SK-N-SH (cell line): ENCODE measurements at regions not wholly inside any gene's neighbourhood (a gene's known extent, or its start where the extent isn't known, plus 50 kb on each side); places are given as distances from the start of the nearest gene placed in this dataset.

Experiments used
- POLR2AphosphoS5 ChIP-seq: IDR thresholded peaks from 2 replicates; pipeline ENCODE4 v1.6.1; 2012; ENCODE audit warnings: low read depth, low read length
- TAF1 ChIP-seq: IDR thresholded peaks from 2 replicates; pipeline ENCODE4 v1.6.1; 2012; ENCODE audit warnings: low read depth, mild to moderate bottlenecking, low read length, moderate library complexity, borderline replicate concordance
- YY1 ChIP-seq: IDR thresholded peaks from 2 replicates; pipeline ENCODE4 v1.4.0; 2012; ENCODE audit warnings: low read depth, mild to moderate bottlenecking
- TF ChIP-seq, protein P1 (sequence below): IDR thresholded peaks from 2 replicates; pipeline ENCODE4 v1.6.1; 2012; ENCODE audit warnings: mild to moderate bottlenecking, low read depth, low read length, moderate library complexity
- TF ChIP-seq, protein P2 (sequence below): IDR thresholded peaks from 2 replicates; pipeline ENCODE4 v1.4.0; 2012; ENCODE audit warnings: low read depth, borderline replicate concordance
- TF ChIP-seq, protein P3 (sequence below): fragments of 200-600 bp; sonication (generic); IDR thresholded peaks from 2 replicates; pipeline ENCODE4 v1.6.1; 2017; ENCODE audit warnings: antibody characterized with exemption, mild to moderate bottlenecking, moderate library complexity
- TF ChIP-seq, protein P4 (sequence below): IDR thresholded peaks from 2 replicates; pipeline ENCODE4; 2012

DNA sequence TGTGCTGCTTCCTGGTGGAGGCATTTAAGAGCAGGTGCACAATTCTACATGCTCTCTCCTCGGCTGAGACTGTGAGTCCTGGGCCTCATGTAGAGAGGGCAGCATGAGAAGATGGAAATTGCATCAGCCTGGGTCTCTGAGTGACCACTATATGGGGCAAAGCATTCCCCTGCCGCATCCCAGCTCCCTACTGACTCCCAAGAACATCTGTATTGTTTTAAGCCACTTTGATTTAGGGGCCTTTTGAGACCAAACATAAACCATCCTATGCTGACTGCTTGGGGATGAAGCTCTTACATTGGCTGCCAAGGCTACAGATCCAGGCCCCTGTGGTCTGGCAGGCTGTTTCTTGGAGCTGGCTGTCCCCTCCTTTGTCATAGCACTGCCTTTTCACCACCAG is 101.3 kb upstream of the TBX20 start:
- TF ChIP-seq TAF1 (no peak), YY1 (no peak), POLR2AphosphoS5 (no peak)
- TF ChIP-seq, protein P1, sequence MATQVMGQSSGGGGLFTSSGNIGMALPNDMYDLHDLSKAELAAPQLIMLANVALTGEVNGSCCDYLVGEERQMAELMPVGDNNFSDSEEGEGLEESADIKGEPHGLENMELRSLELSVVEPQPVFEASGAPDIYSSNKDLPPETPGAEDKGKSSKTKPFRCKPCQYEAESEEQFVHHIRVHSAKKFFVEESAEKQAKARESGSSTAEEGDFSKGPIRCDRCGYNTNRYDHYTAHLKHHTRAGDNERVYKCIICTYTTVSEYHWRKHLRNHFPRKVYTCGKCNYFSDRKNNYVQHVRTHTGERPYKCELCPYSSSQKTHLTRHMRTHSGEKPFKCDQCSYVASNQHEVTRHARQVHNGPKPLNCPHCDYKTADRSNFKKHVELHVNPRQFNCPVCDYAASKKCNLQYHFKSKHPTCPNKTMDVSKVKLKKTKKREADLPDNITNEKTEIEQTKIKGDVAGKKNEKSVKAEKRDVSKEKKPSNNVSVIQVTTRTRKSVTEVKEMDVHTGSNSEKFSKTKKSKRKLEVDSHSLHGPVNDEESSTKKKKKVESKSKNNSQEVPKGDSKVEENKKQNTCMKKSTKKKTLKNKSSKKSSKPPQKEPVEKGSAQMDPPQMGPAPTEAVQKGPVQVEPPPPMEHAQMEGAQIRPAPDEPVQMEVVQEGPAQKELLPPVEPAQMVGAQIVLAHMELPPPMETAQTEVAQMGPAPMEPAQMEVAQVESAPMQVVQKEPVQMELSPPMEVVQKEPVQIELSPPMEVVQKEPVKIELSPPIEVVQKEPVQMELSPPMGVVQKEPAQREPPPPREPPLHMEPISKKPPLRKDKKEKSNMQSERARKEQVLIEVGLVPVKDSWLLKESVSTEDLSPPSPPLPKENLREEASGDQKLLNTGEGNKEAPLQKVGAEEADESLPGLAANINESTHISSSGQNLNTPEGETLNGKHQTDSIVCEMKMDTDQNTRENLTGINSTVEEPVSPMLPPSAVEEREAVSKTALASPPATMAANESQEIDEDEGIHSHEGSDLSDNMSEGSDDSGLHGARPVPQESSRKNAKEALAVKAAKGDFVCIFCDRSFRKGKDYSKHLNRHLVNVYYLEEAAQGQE, result no peak
- TF ChIP-seq, protein P2, sequence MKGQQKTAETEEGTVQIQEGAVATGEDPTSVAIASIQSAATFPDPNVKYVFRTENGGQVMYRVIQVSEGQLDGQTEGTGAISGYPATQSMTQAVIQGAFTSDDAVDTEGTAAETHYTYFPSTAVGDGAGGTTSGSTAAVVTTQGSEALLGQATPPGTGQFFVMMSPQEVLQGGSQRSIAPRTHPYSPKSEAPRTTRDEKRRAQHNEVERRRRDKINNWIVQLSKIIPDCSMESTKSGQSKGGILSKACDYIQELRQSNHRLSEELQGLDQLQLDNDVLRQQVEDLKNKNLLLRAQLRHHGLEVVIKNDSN, result no peak
- TF ChIP-seq, protein P3, sequence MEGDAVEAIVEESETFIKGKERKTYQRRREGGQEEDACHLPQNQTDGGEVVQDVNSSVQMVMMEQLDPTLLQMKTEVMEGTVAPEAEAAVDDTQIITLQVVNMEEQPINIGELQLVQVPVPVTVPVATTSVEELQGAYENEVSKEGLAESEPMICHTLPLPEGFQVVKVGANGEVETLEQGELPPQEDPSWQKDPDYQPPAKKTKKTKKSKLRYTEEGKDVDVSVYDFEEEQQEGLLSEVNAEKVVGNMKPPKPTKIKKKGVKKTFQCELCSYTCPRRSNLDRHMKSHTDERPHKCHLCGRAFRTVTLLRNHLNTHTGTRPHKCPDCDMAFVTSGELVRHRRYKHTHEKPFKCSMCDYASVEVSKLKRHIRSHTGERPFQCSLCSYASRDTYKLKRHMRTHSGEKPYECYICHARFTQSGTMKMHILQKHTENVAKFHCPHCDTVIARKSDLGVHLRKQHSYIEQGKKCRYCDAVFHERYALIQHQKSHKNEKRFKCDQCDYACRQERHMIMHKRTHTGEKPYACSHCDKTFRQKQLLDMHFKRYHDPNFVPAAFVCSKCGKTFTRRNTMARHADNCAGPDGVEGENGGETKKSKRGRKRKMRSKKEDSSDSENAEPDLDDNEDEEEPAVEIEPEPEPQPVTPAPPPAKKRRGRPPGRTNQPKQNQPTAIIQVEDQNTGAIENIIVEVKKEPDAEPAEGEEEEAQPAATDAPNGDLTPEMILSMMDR, result no peak
- TF ChIP-seq, protein P4, sequence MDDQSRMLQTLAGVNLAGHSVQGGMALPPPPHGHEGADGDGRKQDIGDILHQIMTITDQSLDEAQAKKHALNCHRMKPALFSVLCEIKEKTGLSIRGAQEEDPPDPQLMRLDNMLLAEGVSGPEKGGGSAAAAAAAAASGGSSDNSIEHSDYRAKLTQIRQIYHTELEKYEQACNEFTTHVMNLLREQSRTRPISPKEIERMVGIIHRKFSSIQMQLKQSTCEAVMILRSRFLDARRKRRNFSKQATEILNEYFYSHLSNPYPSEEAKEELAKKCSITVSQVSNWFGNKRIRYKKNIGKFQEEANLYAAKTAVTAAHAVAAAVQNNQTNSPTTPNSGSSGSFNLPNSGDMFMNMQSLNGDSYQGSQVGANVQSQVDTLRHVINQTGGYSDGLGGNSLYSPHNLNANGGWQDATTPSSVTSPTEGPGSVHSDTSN, result no peak
